Breast epithelium (tissue), 3 donors: ENCODE measurements at regions not wholly inside any gene's neighbourhood (a gene's known extent, or its start where the extent isn't known, plus 50 kb on each side); places are given as distances from the start of the nearest gene placed in this dataset.

Source experiments
- CTCF ChIP-seq, 3 donors: fragments of 450-650 bp; IDR thresholded peaks; one replicate each; pipeline ENCODE4 v1.5.1; 2016 to 2017; ENCODE audit warnings: antibody characterized with exemption in 3 of 3, mild to moderate bottlenecking in 3 of 3, moderate library complexity in 3 of 3
- POLR2A ChIP-seq: fragments of 450-650 bp; IDR thresholded peaks from one replicate; pipeline ENCODE4 v1.6.1; 2016; ENCODE audit warnings: antibody characterized with exemption, mild to moderate bottlenecking, moderate library complexity
- POLR2AphosphoS5 ChIP-seq, 3 donors: sonication (generic); formaldehyde crosslinking; IDR thresholded peaks; one replicate each; pipeline ENCODE4 v1.6.1; 2017; ENCODE audit warnings: antibody characterized with exemption in 3 of 3

- TF ChIP-seq CTCF (IDR thresholded peaks at IDR 0.05) (no peak), POLR2AphosphoS5 (IDR thresholded peaks at IDR 0.05) (no peak), POLR2A (no peak)
Measured at GRCh38 chr6:44629636-44630035, 242.1 kb downstream of the CDC5L start.
